ENCODE measurements at regions not wholly inside any gene's neighbourhood (a gene's known extent, or its start where the extent isn't known, plus 50 kb on each side); places are given as distances from the start of the nearest gene placed in this dataset.

GRCh38 chr6:6529275-6529674 is 59.2 kb upstream of the LY86 start:
- TF ChIP-seq, protein P1, sequence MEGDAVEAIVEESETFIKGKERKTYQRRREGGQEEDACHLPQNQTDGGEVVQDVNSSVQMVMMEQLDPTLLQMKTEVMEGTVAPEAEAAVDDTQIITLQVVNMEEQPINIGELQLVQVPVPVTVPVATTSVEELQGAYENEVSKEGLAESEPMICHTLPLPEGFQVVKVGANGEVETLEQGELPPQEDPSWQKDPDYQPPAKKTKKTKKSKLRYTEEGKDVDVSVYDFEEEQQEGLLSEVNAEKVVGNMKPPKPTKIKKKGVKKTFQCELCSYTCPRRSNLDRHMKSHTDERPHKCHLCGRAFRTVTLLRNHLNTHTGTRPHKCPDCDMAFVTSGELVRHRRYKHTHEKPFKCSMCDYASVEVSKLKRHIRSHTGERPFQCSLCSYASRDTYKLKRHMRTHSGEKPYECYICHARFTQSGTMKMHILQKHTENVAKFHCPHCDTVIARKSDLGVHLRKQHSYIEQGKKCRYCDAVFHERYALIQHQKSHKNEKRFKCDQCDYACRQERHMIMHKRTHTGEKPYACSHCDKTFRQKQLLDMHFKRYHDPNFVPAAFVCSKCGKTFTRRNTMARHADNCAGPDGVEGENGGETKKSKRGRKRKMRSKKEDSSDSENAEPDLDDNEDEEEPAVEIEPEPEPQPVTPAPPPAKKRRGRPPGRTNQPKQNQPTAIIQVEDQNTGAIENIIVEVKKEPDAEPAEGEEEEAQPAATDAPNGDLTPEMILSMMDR (IDR thresholded peaks at IDR 0.05): no peak
- TF ChIP-seq ZFX (IDR thresholded peaks at IDR 0.05; ENCODE audit: borderline replicate concordance): no peak

Measured in 22Rv1 (cell line).